ENCODE measurements at regions not wholly inside any gene's neighbourhood (a gene's known extent, or its start where the extent isn't known, plus 50 kb on each side); places are given as distances from the start of the nearest gene placed in this dataset.
A peak's percentile ranks its signal among the peaks of the same experiment; 100 is the strongest.
"Not testable (repeated sequence)": the region's sequence is repeated elsewhere in the genome, so short reads cannot be mapped to it uniquely, and the experiment has no call there.

DNA sequence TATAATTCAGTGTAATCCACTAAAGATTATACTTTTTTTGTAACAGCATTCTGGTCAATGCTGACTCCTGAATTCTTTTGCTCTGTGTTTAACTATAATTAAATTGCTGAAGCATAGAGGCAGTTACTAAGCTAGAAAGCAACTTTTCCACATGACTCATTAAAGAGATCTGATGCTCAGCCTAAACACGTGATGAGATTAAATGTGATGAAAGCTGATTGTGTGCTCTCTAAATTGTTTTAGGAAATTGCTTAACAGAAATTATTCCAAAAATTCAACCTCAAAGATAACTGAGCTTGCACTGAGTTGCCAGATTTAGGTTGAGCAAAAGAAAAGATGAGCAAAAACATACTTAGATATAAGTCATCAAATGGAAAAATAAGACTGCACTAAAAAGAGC is 1033.6 kb downstream of the FAM181B start:
- no peak for DNase-seq

DNA sequence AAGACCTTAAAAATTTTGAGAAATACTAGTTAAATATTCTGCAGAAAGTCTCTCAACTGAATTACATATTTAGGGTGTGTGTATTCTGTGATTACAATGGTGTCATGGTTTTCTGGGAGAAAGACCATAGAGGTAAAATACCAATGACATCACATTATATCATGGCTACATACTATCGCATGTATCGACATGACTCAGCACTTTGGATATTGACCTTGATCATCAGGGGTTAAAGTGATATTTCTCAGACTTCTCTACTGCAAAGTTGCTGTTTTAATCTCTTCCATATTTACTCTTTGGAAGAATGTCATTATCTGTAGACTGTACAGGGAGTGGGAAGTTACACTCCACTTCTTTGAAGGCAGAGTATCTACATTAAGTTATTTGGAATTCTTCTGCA is 1046.6 kb downstream of the FAM181B start:
- DNase-seq = no peak

DNA sequence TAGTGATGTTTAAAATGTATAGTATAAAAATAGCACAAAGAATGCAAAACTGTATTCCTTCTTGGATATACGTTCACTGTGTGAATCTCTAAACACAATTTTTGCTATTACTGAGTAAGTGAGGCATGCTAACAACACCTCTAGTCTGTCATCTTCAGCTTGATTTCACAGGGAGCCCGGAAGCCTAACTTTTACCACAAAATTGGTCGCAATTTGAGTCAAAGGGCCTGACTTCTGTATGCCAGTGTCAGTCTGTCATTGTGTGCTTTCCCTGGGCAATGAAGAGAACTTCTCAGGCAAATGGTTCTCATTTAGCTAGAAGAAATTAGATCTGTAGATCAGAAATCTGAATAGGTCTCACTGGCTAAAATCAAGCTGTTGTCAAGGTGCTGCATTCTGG is 1059.5 kb downstream of the FAM181B start:
- DNase-seq = no peak

DNA sequence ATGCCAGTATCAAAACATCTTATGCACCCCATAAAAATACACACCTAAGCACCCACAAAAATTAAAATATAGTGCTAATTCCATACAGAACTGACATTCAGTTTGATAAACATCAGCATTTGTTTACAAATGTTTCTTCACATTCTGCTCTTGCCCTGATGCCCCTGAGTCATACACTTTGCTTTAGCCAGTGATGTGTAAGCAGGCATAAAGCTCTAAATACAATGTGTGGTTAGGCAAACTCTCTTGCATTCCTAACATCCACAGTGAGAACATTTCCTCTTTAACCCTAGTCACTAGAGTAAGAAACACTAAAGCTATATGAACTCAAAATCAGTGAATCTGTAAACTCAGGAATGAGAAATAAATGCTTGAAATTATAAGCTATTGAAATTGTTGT is 1060.7 kb downstream of the FAM181B start:
- no peak for DNase-seq

DNA sequence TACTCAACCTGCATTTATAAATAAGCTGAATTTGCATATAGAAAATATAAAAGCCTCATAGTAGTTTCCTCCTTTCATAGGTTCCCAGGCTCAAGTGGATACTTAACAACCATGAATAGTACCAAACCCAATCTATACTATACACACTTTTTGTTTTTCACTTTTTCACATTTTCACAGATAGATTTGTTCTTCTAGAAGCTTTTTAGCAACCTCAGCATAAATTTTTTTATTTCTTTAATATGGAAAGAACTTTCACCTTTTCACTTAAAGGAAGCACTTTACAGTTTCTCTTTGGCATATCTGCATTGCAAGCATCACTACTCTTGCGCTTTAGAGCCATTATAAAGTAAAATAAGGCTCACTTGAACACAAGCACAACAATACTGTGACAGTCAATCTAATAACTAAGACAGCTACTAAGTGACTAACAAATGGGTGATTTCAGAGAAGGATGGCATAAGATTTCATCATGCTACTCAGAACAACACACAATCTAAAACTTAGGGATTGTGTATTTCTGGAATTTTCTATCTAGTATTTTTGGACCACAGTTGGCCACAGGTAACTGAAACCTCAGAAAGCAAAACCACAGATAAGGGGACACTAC is 1063.6 kb downstream of the FAM181B start:
- DNase-seq = no peak

DNA sequence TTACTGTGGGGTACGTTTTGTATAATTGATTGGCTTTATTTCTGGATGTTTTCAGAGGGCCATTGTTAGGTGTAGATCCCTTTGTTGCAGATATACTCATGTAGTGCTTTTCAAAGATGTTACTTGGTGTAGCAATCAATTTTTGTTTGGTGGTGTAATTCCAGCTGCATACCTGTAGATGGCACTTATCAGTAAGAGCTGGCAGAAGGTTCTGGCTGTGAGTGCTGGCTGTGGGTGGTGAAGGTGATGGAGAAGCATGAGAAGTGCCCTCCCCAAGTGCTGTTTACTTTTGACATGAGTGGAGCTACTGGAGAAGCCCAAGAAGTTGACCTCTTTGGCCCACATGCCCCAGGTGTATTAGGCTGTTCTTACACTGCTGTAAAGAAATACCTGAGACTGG is 1074.9 kb downstream of the FAM181B start:
- DNase-seq = no peak

DNA sequence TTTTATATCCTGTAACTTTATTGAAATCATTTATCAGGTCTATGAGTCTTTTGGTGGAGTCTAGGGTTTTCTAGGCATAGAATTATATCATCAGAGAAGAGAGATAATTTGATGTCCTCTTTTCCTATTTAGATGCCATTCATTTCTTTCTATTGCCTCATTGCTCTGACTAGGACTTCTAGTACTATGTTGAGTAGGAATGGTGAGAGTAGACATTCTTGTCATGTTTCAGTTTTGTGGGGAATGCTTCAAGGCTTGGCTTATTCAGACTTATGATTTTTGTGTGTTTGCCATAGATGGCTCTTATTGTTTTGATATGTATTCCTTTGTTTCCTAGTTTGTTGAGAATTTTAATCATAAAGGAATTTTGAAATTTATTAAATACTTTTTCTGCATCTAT is 1078.3 kb downstream of the FAM181B start:
- DNase-seq = no peak

DNA sequence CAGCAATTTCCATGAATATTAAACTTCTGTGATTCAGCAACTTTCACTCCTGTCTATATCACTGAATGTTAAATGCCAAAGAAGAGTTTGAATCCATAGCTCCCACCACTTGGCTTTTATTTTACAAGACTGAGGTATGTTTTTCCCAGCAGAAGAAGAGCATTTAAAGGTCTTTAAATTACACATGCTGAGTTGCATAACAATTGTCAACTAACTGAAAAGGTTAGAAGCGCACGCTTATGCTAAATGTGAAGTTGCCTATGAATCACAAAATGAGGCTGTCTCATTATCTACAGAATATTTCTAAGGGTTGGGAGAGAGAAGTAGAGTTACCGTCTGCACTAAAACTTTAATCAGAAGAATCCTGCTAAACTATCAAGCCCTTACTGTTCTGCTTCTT is 1086.3 kb downstream of the FAM181B start:
- DNase-seq = no peak

DNA sequence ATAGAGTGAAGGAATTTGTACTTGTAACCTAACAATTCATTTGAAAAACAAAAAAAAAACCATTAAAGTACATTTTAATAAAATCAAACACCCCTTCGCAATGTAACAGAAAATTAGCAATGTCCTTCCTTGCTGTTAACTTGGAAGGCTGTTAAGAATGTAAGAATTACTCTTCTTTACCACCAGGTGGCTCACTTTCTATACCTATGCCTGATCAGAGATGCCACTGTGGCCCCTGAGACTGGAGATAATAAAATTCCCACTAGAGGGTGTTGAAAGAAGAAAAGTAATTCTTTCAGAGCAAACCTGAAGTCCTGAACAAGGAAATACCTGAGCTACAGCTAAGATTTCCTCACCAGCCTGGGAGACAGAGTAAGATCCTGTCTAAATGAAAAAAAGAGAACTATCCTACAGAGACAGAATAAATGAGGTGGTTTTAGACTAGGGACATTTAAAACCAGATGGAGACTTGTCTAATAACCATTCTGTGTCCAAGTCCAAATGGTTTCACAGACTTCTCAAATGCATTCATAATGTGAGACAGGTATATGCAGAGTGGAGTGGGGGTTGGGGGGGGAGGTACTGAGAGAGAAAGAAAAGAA is 1089.3 kb downstream of the FAM181B start:
- peak; percentile 9 for DNase-seq

DNA sequence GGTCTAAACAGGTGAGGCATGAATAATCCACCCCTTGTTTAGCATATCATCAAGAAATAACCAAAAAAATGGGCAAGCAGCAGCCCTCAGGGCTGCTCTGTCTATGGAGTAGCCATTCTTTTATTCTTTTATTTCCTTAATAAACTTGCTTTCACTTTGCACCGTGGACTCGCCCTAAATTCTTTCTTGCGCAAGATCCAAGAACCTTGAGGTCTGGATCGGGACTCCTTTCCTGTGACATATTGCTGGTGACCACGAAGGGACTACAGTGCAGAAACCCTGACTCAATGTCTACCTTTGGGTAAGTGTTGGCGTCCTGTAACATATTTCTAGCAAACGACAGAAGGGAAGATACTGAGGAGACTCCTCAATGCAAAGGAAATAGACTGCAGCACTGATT is 1099.2 kb downstream of the FAM181B start:
- DNase-seq = no peak

DNA sequence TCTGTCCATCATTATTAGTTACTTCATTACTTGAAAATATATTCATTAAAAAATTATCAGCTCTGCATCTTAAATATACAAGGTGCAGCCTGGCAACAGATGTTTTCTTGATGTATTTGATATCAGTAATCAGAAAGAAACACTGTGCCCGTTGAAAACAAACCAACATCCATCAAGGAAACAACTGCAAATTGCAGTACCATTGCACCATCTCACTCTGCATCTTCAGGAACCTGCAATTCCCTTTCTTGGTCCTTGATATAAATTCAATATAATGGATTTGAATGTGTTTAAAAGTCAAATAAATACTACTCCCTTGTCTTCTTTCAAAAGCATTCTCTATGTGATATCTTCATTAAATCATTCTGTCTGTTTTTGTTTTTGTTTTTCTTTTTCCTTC is 1131.2 kb downstream of the FAM181B start:
- DNase-seq = no peak

DNA sequence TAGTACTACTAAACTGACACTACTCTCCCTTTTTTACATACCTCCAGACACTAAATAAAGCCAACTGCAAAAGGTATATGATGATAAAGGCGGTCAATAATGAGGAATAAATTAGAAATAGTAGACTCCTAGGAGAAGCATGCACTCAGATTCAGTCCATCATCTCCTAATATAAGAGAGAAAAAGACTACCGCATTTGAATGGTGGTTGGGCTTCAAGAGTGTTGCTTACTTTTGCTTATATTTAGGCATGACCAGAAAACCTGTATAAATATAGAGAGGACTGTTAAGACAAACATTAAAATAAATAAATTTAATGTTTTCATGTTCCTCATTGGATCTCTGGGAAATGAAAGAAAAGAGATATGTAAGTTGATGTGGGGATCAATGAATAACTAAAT is 1137.0 kb downstream of the FAM181B start:
- DNase-seq = no peak

DNA sequence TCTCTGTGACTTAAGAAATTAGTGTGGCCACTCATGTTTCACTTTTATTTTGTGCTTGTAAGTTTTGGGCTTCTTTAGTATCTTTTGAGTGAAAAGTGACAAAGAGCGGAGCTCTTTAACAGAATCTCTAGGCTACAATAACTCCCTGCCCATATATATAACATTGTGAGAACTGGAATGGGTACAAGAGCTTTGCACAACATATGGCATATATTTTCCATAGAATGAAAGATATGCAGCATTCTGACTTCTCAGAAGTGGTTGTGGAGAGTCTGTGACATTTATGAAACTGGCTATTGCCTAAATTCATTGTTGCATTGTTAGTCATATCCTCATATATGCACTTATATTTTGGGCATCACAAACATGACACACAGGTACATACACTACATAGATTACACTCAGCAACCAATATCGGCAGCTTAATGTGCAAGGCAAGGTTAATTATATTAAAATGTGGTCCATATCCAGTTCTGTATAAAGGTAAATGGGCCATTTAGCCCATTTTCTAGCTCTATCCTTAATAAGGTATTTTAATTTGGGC is 1148.2 kb downstream of the FAM181B start:
- no peak for DNase-seq

DNA sequence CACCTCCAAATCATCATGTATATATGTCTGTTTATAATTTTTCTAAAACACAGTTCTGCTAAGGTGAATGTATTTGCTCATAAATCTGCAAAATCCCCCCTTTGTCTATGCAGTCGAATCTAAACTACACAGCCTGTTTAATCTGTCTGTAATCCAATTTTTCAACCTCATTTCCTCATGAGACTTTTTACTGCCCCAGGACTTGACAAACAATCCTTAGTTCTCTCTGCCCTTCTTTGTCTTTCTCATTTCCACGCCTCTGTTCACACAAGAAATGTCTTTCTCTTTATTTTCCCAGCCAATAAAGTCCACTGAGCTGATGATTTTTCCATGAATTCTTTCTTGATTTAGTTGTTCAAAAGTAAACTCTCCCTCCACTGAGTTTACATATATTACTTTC is 1154.3 kb downstream of the FAM181B start:
- no peak for DNase-seq

DNA sequence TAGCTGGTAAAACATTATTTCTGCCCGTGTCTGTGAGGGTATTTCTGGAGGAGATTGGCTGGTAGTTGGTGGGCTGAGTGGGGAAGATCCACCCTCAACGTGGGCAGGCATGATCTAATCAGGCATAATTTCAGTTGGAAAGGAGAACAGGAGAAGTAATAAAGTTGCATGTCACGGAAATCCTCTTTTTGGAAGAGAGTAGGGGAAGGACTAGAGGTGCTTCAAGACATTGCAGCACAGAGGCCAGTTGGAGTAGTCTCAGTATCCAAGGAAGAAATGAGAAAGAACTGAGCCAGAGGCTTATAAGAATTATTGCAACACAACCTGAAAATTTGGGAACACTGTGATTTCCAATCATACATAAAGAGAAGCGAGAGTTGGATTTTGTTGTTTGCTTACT is 1155.1 kb downstream of the FAM181B start:
- no peak for DNase-seq

DNA sequence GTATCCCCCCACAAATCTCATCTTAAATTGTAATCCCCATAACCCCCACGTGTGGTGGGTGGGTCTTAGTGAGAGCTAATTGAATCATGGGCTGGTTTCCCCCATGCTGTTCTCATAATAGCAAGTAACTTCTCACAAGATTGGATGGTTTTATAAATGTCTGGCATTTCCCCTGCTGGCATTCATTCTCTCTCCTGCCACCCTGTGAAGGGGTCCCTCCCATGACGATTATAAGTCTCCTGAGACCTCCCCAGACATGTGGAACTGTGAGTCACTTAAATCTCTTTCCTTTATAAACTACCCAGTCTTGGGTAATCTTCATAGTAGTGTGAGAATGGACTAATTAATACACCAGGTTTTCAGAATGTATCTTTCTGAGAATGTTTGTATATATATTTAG is 1159.4 kb downstream of the FAM181B start:
- no peak for DNase-seq

DNA sequence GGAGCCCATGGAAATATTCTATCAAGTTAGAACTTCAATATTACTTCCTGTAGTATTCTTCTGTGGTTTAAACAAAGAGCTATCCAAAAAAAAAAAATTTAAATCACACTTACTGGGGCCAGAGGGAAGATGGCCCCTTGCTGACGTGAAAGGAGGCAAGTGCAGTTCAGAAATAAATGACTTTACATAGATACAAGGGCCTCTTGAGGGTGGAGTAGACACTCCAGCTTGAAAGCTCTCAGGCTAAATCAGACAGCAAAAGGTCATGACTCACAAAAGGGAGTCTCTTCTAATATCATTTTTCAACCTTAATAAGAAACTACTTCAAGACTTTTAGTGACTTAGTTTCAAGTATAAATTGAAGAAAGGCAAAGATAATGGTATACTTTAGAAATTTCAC is 1160.3 kb downstream of the FAM181B start:
- DNase-seq = no peak

DNA sequence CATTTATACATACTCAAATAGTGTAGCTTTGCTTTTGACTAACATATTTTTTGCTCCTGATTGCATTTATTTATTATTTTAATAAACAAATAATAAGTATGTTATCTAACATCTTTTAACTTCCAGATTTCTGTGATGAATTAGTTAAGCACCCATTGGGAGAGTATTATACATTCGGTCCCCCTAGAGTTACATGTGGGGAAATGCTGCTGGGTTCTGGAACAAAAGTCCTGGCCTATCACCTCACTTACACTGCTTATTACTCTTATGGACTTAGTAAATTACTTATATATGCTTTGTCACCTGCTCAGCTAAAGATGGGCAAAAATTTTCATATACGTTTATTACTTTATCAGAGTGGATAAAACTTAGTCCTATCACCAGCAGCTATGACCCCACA is 1163.0 kb downstream of the FAM181B start:
- no peak for DNase-seq

DNA sequence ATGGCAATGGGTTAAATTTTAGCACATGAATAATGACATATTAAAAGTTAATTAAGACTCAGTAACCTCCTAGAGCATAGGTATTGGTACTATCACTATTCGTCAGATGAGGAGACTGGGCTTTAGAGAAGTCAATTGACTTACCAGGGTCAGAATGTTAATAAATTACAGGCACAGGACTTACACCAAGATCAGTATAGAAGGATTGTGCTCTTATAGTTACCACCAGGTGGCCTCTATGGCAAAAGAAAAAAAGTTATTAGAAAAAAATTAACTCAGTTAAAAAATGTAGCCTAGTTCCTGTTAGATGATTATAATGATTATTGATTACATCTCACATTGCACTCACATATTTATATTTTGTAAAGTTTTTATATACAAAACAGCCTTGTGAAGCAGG is 1163.7 kb downstream of the FAM181B start:
- no peak for DNase-seq

DNA sequence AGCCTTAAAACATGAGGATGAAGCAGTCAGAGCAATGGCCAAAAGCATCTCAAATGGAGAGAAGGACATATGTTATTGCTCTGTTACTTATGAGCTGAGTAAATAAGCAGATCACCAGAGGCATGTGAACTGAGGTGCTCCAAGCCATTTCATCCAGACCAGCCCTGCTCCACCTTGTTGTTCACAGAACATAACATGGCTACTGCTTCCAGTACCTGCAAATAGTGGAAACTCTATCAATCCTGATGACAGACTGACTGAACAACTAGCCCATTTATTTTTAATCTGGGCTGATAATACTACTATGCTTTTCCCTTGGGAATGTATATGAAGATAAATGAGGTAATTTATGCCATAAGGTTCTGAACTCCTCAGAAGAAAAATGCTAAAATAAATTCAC is 1164.7 kb downstream of the FAM181B start:
- DNase-seq = no peak

DNA sequence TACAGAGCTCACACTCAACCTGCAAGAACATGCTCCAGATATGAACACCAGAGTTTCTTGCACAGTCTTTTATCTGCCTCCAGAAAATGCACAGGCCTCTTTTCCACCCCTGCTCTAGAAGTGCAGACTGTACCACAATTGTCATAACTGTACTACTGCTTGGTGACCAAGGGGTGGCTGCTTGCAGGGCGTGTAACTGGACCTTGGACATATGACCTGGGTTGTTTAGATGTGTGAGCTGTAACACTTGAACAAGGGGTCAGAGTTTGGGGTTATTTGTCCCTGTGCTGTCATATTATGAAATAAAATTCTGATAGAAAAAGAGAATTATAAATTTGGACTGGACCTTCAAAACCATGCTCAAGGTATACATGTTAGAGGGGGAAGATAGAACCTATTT is 1185.5 kb downstream of the FAM181B start:
- no peak for DNase-seq

DNA sequence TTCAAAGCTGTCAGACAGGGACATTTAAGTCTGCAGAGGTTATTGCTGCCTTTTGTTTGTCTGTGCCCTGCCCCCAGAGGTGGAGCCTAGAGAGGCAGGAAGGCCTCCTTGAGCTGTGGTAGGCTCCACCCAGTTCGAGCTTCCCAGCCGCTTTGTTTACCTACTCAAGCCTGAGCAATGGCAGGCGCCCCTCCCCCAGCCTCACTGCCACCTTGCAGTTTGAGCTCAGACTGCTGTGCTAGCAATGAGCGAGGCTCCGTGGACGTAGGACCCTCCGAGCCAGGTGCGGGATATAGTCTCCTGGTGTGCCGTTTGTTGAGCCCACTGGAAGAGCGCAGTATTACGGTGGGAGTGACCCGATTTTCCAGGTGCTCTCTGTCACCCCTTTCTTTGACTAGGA is 1193.9 kb downstream of the FAM181B start:
- DNase-seq = not testable (repeated sequence)

DNA sequence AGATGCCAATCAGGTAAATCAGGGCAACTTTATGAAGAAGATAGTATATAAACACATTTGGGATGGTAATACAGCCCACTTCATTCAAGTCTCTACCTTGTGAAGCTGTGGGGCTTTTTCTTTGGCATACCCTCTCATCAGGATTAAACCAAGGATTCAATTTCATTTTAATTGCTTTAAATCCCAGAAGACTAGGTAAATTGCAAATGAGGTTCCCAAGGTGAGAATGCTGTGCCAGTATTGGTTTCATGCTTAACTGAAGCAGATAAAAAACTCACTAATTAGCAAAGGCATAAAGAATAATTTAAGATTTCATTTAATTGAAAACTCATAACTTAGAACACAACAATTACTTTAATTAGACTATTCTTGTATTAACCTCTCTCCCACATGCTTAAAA is 1218.1 kb downstream of the FAM181B start:
- no peak for DNase-seq

DNA sequence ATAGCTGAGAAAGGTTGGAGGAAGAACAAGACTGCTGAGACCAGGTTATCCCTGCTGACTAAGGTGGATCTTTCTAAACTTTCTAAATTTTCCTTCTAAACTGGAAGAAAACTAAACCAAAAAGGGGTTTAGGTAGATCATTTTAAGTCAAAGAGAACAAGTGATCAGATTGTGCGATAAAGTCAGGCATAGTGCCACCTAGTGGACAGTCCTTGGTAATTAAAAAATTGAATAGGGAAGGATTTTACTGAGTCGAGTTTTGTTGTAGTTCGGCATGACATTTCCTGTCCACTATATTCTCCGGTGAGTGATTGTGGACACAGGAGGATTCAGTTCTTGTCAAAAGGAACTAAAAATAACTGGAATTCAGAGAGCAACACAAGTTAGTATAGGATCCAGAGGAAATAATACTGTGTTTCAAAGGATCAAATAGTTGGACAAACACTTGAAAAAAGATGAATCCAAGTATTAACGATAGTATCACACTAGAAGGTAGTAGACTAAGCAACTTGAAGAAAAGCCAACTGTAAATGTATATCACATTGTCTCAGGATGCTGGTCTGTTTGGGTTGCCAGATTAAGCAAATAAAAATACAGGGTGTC is 1236.4 kb downstream of the FAM181B start:
- DNase-seq = no peak

DNA sequence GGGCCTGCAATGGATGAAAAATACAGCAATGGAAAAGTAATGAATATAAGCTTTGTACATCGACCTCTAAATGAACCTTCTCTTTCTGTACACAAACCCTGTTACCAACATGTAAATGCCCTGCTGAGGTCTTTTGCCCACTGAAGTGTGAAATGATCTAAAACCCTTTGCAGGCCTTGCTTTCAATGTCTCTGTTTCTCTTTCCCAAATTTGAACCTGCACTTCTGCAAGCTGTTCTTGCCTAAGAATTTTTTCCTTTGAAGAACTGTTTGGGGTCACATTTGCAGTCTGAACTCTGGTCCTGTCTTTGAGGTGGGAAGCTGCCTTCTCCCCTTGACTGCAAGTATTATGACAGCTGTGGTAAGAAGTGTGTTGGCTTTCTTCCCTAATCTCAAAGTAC is 1237.1 kb downstream of the FAM181B start:
- no peak for DNase-seq
